Tibial nerve (tissue), 3 donors: ENCODE measurements at regions not wholly inside any gene's neighbourhood (a gene's known extent, or its start where the extent isn't known, plus 50 kb on each side); places are given as distances from the start of the nearest gene placed in this dataset.

Source experiments
- CTCF ChIP-seq, 5 experiments: fragments of 200-600 bp in 3 of 5; fragments of 450-650 bp in 2 of 5; sonication (generic) in 3 of 5; IDR thresholded peaks; one replicate each; pipeline ENCODE4 v1.5.1; 2016 to 2019; ENCODE audit warnings: antibody characterized with exemption in 5 of 5, mild to moderate bottlenecking in 3 of 5, moderate library complexity in 2 of 5
- POLR2A ChIP-seq, 2 donors: fragments of 450-650 bp; IDR thresholded peaks; one replicate each; pipeline ENCODE4 v1.6.1; 2017; ENCODE audit warnings: antibody characterized with exemption in 2 of 2, mild to moderate bottlenecking in 2 of 2, moderate library complexity in 2 of 2

- TF ChIP-seq CTCF (IDR thresholded peaks at IDR 0.05) (no peak), POLR2A (IDR thresholded peaks at IDR 0.05) (no peak)
Observed at GRCh38 chr2:180630756-180631155, 349.6 kb upstream of the UBE2E3 start.
